ENCODE measurements at regions not wholly inside any gene's neighbourhood (a gene's known extent, or its start where the extent isn't known, plus 50 kb on each side); places are given as distances from the start of the nearest gene placed in this dataset.

DNA sequence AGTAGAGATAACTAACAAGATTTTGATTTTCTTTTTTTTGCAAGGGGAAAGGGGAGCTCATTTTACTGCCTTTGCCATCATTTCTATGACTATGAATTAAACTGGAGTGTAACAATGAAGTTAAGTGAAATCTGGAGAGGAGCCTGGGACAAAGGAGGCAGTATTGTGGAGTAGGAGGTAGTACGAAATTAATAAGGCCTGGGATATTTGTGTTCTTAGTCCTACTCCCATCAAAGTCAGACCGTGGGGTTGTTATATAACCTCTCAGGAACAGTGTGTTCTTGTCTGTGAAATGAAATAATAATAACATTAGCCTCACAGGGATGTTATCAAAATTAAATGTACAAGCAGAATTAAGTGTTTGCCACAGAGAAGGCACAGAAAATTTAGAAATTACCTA, 204.3 kb upstream of the EMCN start:
- Histone ChIP-seq H3K4me3 (ENCODE audit: low read depth, low read length, poor library complexity, severe bottlenecking) (no peak overlapping the region), H2AFZ (ENCODE audit: low read length) (no peak overlapping the region), H3K36me3 (ENCODE audit: insufficient read depth, low read length) (no peaks in the 10 kb centered on the region), H3K79me2 (ENCODE audit: insufficient read depth, low read depth, low read length) (no peaks in the 10 kb centered on the region), H3K9me3 (ENCODE audit: low read length) (no peaks in the 10 kb centered on the region), H3K27ac (ENCODE audit: low read depth, low read length, poor library complexity, severe bottlenecking) (no peak overlapping the region), H3K9me2 (ENCODE audit: insufficient read depth, low read length) (no peaks in the 10 kb centered on the region), H4K20me1 (ENCODE audit: insufficient read depth, low read length) (no peaks in the 10 kb centered on the region), H3K4me1 (ENCODE audit: insufficient read depth, low read length, poor library complexity, severe bottlenecking) (no peaks in the 10 kb centered on the region), H3K4me2 (ENCODE audit: low read length) (no peak overlapping the region)
- BruUV-seq (replicated peaks) = no TSS peak
- no peak for TF ChIP-seq EZH2phosphoT487 (IDR thresholded peaks at IDR 0.05; ENCODE audit: borderline replicate concordance, low read depth, low read length)
- TF ChIP-seq, protein P1, sequence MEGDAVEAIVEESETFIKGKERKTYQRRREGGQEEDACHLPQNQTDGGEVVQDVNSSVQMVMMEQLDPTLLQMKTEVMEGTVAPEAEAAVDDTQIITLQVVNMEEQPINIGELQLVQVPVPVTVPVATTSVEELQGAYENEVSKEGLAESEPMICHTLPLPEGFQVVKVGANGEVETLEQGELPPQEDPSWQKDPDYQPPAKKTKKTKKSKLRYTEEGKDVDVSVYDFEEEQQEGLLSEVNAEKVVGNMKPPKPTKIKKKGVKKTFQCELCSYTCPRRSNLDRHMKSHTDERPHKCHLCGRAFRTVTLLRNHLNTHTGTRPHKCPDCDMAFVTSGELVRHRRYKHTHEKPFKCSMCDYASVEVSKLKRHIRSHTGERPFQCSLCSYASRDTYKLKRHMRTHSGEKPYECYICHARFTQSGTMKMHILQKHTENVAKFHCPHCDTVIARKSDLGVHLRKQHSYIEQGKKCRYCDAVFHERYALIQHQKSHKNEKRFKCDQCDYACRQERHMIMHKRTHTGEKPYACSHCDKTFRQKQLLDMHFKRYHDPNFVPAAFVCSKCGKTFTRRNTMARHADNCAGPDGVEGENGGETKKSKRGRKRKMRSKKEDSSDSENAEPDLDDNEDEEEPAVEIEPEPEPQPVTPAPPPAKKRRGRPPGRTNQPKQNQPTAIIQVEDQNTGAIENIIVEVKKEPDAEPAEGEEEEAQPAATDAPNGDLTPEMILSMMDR (conservative IDR thresholded peaks at IDR 0.05; ENCODE audit: low read length) = no peak
- intact Hi-C loops (cut with micrococcal nuclease; ENCODE audit: unreplicated experiment) = no loop called here
- POLR2A ChIA-PET = interaction anchor here (0.6 kb wide), 1 partner anchor 69 kb away, joined by 3 read pairs; no protein-coding TSS in a partner anchor
- CTCF ChIA-PET (ENCODE audit: unreplicated experiment) = no interaction called here
- DNase-seq (ENCODE audit: low spot score) = no peak

DNA sequence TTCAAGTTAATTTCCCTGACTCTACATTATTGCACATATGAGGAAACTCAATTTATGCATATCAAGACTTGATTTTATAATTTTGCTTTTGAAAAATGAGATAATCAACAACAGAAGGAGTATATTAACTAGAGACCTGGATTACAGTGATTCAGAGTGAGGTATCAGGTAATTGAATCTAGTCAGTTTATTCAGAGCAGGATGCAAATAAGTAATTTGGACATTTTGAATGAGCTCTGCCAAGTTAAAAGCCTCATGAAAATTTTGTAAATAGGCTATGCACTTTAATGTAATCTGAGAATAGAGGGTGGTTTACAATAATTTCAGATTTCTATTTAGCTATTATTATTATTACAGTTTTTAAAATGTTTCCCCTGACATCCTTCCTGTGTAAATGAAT, 203.7 kb upstream of the EMCN start:
- no peak overlapping the region for H3K4me2 ChIP-seq (ENCODE audit: low read length)
- POLR2A ChIA-PET = no interaction called here
- H3K9me2 ChIP-seq (ENCODE audit: insufficient read depth, low read length) = no peaks in the 10 kb centered on the region
- TF ChIP-seq, protein P1 (conservative IDR thresholded peaks at IDR 0.05; ENCODE audit: low read length) = no peak
- no peak for TF ChIP-seq EZH2phosphoT487 (IDR thresholded peaks at IDR 0.05; ENCODE audit: borderline replicate concordance, low read depth, low read length)
- H2AFZ ChIP-seq (ENCODE audit: low read length) = no peak overlapping the region
- no peak overlapping the region for H3K27ac ChIP-seq (ENCODE audit: low read depth, low read length, poor library complexity, severe bottlenecking)
- no peaks in the 10 kb centered on the region for H3K79me2 ChIP-seq (ENCODE audit: insufficient read depth, low read depth, low read length)
- H4K20me1 ChIP-seq (ENCODE audit: insufficient read depth, low read length) = no peaks in the 10 kb centered on the region
- no peak for DNase-seq (ENCODE audit: low spot score)
- BruUV-seq (replicated peaks) = no TSS peak
- H3K4me1 ChIP-seq (ENCODE audit: insufficient read depth, low read length, poor library complexity, severe bottlenecking) = no peaks in the 10 kb centered on the region
- H3K9me3 ChIP-seq (ENCODE audit: low read length) = no peaks in the 10 kb centered on the region
- CTCF ChIA-PET (ENCODE audit: unreplicated experiment) = no interaction called here
- intact Hi-C loops (cut with micrococcal nuclease; ENCODE audit: unreplicated experiment) = no loop called here
- no peaks in the 10 kb centered on the region for H3K36me3 ChIP-seq (ENCODE audit: insufficient read depth, low read length)
- no peak overlapping the region for H3K4me3 ChIP-seq (ENCODE audit: low read depth, low read length, poor library complexity, severe bottlenecking)

DNA sequence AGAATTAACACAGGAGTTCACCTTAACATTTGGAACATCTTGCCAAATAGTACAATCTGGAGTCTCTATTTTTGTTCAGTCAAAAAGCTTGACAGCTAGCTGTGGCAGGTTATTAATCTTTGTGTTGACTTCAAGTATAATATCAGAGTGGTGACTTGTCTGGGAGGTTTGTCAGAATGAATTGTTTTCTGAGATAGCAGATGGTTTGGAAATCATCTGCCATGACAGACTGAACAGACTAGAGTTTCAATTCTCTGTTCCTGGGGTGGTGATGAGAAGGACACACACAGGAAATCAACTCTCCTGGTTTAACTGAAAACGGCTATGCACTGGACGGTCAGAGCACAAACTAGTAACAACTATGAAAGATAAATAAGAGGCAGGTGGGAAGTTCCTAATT, 203.3 kb upstream of the EMCN start:
- no peak overlapping the region for H3K4me3 ChIP-seq (ENCODE audit: low read depth, low read length, poor library complexity, severe bottlenecking)
- no peaks in the 10 kb centered on the region for H3K9me3 ChIP-seq (ENCODE audit: low read length)
- TF ChIP-seq, protein P1 (conservative IDR thresholded peaks at IDR 0.05; ENCODE audit: low read length) = no peak
- TF ChIP-seq EZH2phosphoT487 (IDR thresholded peaks at IDR 0.05; ENCODE audit: borderline replicate concordance, low read depth, low read length) = no peak
- no peak for DNase-seq (ENCODE audit: low spot score)
- ChIA-PET CTCF (ENCODE audit: unreplicated experiment) (no interaction called here), POLR2A (no interaction called here)
- no peaks in the 10 kb centered on the region for H4K20me1 ChIP-seq (ENCODE audit: insufficient read depth, low read length)
- H3K9me2 ChIP-seq (ENCODE audit: insufficient read depth, low read length) = no peaks in the 10 kb centered on the region
- no TSS peak for BruUV-seq (replicated peaks)
- H2AFZ ChIP-seq (ENCODE audit: low read length) = no peak overlapping the region
- no peaks in the 10 kb centered on the region for H3K79me2 ChIP-seq (ENCODE audit: insufficient read depth, low read depth, low read length)
- H3K4me2 ChIP-seq (ENCODE audit: low read length) = no peak overlapping the region
- intact Hi-C loops (cut with micrococcal nuclease; ENCODE audit: unreplicated experiment) = no loop called here
- H3K27ac ChIP-seq (ENCODE audit: low read depth, low read length, poor library complexity, severe bottlenecking) = no peak overlapping the region
- no peaks in the 10 kb centered on the region for H3K4me1 ChIP-seq (ENCODE audit: insufficient read depth, low read length, poor library complexity, severe bottlenecking)
- no peaks in the 10 kb centered on the region for H3K36me3 ChIP-seq (ENCODE audit: insufficient read depth, low read length)

Data from OCI-LY7 (cell line).